SIG-M5 treated with dmso at 0.1 percent for 504 hours (cell line): ENCODE measurements at regions not wholly inside any gene's neighbourhood (a gene's known extent, or its start where the extent isn't known, plus 50 kb on each side); places are given as distances from the start of the nearest gene placed in this dataset.

ENCODE experiments used
- DNase-seq: peaks from one replicate; lab custom pipeline; 2025; ENCODE audit not compliant: unreplicated experiment; lab: John Stamatoyannopoulos, UW

- DNase-seq: no peak
Measured at GRCh38 chr3:83729576-83729975, 1229.2 kb upstream of the CADM2 start.

GRCh38 chr3:83734656-83735055 is 1224.1 kb upstream of the CADM2 start:
- no peak for DNase-seq

GRCh38 chr3:83738202-83738601 is 1220.6 kb upstream of the CADM2 start:
- peak; percentile 93 for DNase-seq

GRCh38 chr3:83740504-83740903 is 1218.3 kb upstream of the CADM2 start:
- DNase-seq: no peak

GRCh38 chr3:83765956-83766355 is 1192.8 kb upstream of the CADM2 start:
- no peak for DNase-seq

- no peak for DNase-seq
Measured at GRCh38 chr3:83769791-83770663, 1188.8 kb upstream of the CADM2 start.

GRCh38 chr3:83770664-83771402 is 1188.0 kb upstream of the CADM2 start:
- DNase-seq: no peak

GRCh38 chr3:83802801-83803200 is 1156.0 kb upstream of the CADM2 start:
- DNase-seq: no peak

- no peak for DNase-seq
Measured at GRCh38 chr3:83807511-83807910, 1151.3 kb upstream of the CADM2 start.

- no peak for DNase-seq
Measured at GRCh38 chr3:83813176-83813575, 1145.6 kb upstream of the CADM2 start.

- DNase-seq: no peak
Measured at GRCh38 chr3:83816653-83817052, 1142.1 kb upstream of the CADM2 start.

- DNase-seq: no peak
Measured at GRCh38 chr3:83821506-83821905, 1137.3 kb upstream of the CADM2 start.

GRCh38 chr3:83823095-83823494 is 1135.7 kb upstream of the CADM2 start:
- no peak for DNase-seq

GRCh38 chr3:83835040-83835439 is 1123.7 kb upstream of the CADM2 start:
- DNase-seq: no peak

- DNase-seq: no peak
Measured at GRCh38 chr3:83842511-83842910, 1116.3 kb upstream of the CADM2 start.

- no peak for DNase-seq
Measured at GRCh38 chr3:83843716-83844115, 1115.1 kb upstream of the CADM2 start.

GRCh38 chr3:83849106-83849730 is 1109.6 kb upstream of the CADM2 start:
- DNase-seq: no peak

GRCh38 chr3:83863380-83863779 is 1095.4 kb upstream of the CADM2 start:
- no peak for DNase-seq

- no peak for DNase-seq
Measured at GRCh38 chr3:83868909-83869567, 1089.8 kb upstream of the CADM2 start.

- no peak for DNase-seq
Measured at GRCh38 chr3:83873550-83873949, 1085.2 kb upstream of the CADM2 start.

- DNase-seq: no peak
Measured at GRCh38 chr3:83877910-83878309, 1080.9 kb upstream of the CADM2 start.
